NCI-H128 (cell line): ENCODE measurements at regions not wholly inside any gene's neighbourhood (a gene's known extent, or its start where the extent isn't known, plus 50 kb on each side); places are given as distances from the start of the nearest gene placed in this dataset.

Source experiments
- DNase-seq: peaks from one replicate; lab custom pipeline; 2025; ENCODE audit not compliant: unreplicated experiment; lab: John Stamatoyannopoulos, UW

DNA sequence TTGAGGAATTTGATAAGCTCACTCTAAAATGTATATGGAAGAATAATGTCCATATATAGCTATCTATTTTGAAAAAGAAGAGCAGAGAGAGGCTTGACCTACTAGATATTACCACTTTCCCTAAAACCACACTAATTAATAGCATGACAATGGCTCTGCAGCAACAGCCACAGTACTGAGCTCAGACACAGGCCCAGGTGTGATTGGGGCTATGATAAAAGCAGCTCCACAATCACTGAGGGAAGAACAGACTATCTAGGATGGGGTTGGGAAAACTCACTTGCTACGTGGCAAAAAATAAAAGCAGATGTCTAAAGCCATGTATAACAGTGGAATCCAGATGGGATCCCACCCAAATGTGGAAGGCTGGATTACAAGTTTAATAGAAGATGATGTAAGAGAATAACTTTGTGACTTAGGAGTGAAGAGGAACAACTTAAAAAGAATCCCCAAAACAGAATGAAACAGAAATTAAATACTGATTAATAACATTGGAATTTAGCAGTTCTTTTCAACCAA, 80.8 kb upstream of the RAB4A start:
- no peak for DNase-seq

GRCh38 chr1:229191066-229191674, 79.7 kb upstream of the RAB4A start:
- no peak for DNase-seq

DNA sequence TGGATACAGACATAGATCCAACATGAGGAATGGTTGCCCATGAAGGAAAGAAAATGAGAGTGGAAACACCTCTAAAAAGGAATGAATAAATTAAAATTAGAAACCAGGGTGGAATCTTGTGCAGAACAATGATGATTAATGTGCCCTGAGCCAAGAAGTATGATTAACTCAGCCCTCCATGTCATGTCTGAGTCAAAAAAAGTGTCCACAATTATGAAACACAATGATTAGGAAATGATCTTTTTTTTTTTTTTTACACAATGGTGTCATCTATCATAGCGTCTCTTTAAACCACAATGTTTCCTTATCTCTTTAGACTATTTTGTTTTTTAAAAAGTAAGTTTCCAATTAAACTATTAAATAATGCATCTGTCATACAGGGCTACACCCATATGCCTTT, 78.9 kb upstream of the RAB4A start:
- no peak for DNase-seq

- DNase-seq, result no peak
These were observed 78.1 kb upstream of the RAB4A start for GRCh38 chr1:229192853-229193252.

- DNase-seq, result no peak
These were observed 76.8 kb upstream of the RAB4A start for GRCh38 chr1:229194096-229194495.

GRCh38 chr1:229195246-229195645, 75.7 kb upstream of the RAB4A start:
- no peak for DNase-seq

DNA sequence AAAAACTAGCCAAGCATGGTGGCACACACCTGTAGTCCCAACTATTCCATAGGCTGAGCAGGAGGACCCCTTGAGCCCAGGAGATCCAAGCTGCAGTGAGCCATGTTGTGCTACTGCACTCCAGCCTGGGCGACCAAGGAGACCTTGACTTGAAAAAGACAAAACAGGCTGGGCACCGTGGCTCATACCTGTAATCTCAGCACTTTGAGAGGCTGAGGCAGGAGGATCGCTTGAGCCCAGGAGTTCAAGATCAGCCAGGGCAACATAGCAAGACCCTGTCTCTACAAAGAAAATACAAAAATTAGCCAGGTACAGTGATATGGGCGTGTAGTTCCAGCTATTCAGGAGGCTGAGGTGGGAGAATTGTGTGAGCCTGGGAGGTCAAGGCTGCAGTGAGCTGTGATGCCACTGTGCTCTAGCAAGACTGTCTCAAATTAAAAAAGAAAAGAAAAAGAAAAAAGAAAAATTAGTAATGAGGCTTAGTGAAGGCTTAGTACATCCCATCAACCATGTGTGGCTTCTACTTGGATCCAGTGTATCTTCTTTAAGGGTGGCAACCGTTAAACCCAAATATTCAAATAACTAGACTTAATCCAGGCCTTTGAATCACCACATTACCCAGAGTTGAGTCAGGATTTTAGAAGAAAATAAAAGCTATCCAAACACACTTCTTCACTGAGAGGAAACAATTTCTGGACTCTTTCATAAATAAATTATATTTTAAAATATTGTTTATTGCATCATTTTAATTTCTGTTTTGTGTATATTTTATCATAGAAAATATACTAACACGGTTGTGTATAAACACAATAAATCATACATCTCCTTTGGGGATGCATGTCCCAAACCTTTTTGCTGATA, 74.3 kb upstream of the RAB4A start:
- DNase-seq, result no peak

GRCh38 chr1:229197265-229197585, 73.7 kb upstream of the RAB4A start:
- no peak for DNase-seq

DNA sequence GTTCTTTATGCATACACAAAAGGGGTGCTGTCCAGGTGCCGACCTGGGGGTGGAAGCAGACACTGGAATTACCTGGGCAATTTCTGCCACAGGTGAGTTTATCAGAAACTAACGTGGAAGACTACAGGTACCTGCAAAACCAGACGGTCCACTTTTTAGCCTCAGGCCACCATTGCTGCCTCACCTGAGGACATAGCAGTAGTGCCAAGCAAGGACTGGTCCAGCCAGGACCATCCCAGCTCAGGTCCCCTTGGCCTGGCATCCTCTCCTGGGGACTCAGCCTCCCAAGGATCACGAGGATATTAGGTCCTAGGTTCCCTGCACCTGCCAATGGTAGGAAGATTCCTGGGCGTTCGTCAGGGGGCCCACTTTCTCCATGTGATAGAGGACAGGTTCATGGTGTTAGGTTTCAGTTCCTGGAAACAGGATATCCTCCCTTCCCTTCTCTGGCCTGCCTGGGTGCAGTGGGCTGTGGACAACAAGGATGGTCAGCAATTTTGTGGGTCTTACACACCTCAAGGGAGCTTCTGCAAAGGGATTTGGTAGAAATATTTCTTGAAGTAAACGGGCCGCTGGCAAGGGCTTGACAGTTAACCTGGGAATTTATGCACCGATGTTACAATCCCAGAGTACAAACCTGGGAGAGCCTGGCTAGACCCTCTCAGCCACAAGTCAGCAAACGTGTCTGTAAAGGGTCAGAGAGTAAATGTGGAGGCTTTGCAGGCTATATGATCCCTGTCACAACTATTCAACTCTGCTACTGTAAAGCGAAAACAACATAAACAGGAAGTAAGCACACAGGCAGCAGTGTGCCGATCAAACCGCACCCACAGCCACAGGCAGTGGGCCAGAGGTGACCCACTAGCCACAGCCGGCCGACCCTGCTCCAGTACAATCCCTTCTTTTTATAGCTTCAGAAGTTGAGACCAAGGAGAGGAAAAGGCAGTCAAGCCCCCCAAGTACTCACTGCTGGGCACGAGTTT, 71.4 kb upstream of the RAB4A start:
- DNase-seq, result no peak

- no peak for DNase-seq
These were observed 67.7 kb upstream of the RAB4A start for GRCh38 chr1:229203030-229203751.

DNA sequence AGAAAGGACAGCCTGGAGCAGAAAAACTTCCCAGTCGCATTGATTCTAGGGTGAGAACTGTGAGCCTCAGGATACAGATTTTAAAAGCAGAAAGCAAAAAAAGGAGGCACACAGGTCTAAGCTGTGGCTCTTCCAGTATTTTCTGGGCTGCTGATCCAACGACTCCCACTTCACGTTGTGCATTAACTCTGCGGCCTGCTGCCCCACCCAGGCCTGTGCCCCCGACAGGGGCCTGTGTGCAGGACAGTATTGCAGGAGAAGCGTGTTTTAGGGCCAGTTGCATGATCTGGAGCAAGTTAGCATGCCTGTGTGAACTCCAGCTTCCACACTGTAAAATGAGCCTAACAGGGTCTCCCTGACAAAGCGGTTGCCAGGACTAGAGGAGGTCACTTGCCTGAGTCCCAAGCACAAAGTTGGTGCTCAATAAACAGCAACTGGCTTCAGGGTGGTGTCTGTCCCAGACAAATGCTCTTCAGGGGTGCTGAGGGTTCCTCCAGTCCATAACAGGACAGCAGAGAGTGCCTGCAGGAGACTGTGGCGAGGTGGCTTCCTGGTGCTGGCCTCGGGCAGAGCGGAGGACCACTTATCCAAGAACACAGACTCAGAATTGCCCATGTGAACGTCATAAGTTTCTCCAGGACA, 66.8 kb upstream of the RAB4A start:
- no peak for DNase-seq

GRCh38 chr1:229204921-229205777, 65.8 kb upstream of the RAB4A start:
- no peak for DNase-seq

DNA sequence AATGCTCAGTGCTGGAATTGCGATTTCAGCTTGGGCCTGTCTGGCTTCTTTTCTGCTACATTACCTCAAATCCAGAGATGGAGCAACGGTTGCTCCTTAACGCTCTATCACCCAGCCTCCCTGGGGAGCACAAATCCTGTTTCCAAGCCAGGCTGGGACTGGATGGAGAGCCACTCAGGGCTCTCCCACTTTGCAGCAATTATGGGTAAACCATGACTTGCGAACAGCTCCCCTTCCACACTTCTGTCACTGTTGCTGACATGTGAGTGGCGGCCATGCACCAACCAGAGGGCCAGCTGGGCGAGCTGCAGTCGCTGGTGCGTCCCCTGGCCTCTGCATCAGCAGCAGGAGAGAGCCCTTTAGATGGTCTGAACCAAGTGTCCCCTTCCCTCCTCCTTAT, 65.1 kb upstream of the RAB4A start:
- no peak for DNase-seq

- DNase-seq, result no peak
These were observed 63.0 kb upstream of the RAB4A start for GRCh38 chr1:229207916-229208315.

DNA sequence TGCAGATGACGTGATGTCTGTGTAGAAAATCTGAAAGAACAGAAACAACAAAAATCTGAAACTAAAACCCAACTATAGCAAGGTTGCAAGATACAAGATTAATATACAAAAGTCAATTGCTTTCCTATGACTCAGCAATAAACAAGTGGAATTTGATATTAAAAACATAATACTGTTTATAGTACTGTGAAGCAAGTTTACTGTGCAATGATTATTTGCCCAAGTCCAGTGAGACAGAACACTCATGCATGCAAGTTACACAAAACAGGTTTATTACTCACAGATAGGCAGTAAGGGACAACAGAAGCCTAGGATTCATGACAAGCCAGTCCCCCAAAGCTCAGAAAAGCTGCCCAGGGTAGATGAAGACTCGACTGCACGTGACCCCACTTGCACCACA, 62.4 kb upstream of the RAB4A start:
- DNase-seq, result no peak

DNA sequence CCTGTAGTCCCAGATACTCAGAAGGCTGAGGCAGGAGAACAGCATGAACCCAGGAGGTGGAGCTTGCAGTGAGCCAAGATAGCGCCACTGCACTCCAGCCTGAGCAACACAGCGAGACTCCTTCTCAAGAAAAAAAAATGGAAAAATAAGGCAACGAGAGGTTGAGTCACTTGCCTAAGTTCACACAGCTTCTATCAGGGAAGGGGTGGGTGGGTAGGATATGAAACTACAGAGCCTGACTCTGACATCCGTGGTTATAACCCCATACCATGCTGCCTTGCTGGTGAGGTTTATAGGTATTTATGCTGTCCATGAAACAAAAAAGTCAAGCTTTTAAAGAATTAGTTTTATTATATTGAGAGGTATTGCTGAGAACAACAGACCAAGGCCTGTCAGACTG, 61.5 kb upstream of the RAB4A start:
- DNase-seq, result no peak

DNA sequence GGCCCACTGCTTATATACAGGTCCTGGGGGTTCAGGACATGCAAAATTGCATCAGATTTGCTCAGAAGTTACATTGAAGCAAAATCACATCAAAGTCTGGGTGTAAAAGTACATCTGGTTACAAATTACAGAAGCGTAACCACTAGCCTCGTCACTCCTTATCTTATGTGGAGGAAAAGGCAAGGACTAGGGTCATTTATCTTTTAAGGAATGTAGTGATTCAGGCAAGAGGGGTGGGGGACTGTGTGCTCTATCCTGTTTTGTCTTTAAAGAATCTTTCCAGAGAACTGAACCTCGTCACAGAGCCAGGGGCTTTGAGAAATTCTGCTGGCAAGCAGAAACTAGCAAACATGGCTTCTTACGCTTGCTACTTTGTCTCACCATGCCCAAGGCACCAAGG, 61.1 kb upstream of the RAB4A start:
- no peak for DNase-seq

DNA sequence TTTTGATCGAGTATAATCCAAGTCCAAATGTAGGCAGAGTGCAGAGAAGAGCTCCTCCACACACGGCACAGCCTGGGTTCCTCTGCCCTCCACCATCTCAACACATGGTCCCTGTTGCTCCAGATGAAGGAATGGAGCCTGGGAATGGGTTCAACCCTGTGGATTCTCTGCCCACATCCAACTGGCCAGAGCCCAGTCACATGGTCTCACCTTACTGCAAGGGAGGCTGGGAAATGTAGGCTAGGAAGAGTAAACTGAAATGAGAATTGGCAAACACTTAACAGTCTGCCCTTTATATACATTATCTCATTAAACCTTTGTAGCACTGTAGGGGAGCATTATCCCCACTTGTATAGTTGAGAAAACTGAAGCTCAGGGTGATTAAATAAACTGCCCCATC, 60.1 kb upstream of the RAB4A start:
- DNase-seq, result no peak

GRCh38 chr1:229213797-229214196, 57.1 kb upstream of the RAB4A start:
- no peak for DNase-seq
